ENCODE measurements at regions not wholly inside any gene's neighbourhood (a gene's known extent, or its start where the extent isn't known, plus 50 kb on each side); places are given as distances from the start of the nearest gene placed in this dataset.

- intact Hi-C loops (cut with DNase I), result no loop called here
- DNase-seq (ENCODE audit: low spot score), result no peak
Measured at GRCh38 chr4:33339762-33340161, 2619.6 kb downstream of the PCDH7 start.

GRCh38 chr4:33340168-33340567 is 2620.0 kb downstream of the PCDH7 start:
- intact Hi-C loops (cut with DNase I), result no loop called here
- no peak for DNase-seq (ENCODE audit: low spot score)

GRCh38 chr4:33349376-33349775 is 2629.2 kb downstream of the PCDH7 start:
- intact Hi-C loops (cut with DNase I), result no loop called here
- no peak for DNase-seq (ENCODE audit: low spot score)

GRCh38 chr4:33357121-33357520 is 2637.0 kb downstream of the PCDH7 start:
- intact Hi-C loops (cut with DNase I), result no loop called here
- no peak for DNase-seq (ENCODE audit: low spot score)

- intact Hi-C loops (cut with DNase I), result no loop called here
Measured at GRCh38 chr4:33369446-33369845, 2649.3 kb downstream of the PCDH7 start.

GRCh38 chr4:33381816-33382215 is 2661.6 kb downstream of the PCDH7 start:
- intact Hi-C loops (cut with DNase I), result no loop called here
- DNase-seq (ENCODE audit: low spot score), result no peak

More at GRCh38 chr4:33369446-33369845, 2649.3 kb downstream of the PCDH7 start:
- DNase-seq (ENCODE audit: low spot score), result no peak

- no peak for DNase-seq (ENCODE audit: low spot score)
- intact Hi-C loops (cut with DNase I), result no loop called here
Measured at GRCh38 chr4:33386764-33387163, 2666.6 kb downstream of the PCDH7 start.

- intact Hi-C loops (cut with DNase I), result no loop called here
- DNase-seq (ENCODE audit: low spot score), result no peak
Measured at GRCh38 chr4:33390976-33391375, 2670.8 kb downstream of the PCDH7 start.

GRCh38 chr4:33395731-33396485 is 2675.7 kb downstream of the PCDH7 start:
- intact Hi-C loops (cut with DNase I), result no loop called here
- no peak for DNase-seq (ENCODE audit: low spot score)

GRCh38 chr4:33400504-33400903 is 2680.3 kb downstream of the PCDH7 start:
- intact Hi-C loops (cut with DNase I), result no loop called here
- peak; percentile 66 for DNase-seq (ENCODE audit: low spot score)

- no peak for DNase-seq (ENCODE audit: low spot score)
- intact Hi-C loops (cut with DNase I), result loop anchor here in 1 of 2 donors (5.0 kb wide), 1 partner anchor 730 kb away; no protein-coding TSS in a partner anchor
Measured at GRCh38 chr4:33407496-33407895, 2687.3 kb downstream of the PCDH7 start.

GRCh38 chr4:33411182-33411581 is 2691.0 kb downstream of the PCDH7 start:
- DNase-seq (ENCODE audit: low spot score), result no peak
- intact Hi-C loops (cut with DNase I), result no loop called here

GRCh38 chr4:33421887-33422286 is 2701.7 kb downstream of the PCDH7 start:
- intact Hi-C loops (cut with DNase I), result no loop called here
- DNase-seq (ENCODE audit: low spot score), result no peak

- intact Hi-C loops (cut with DNase I), result no loop called here
- DNase-seq (ENCODE audit: low spot score), result no peak
Measured at GRCh38 chr4:33422656-33423055, 2702.5 kb downstream of the PCDH7 start.

GRCh38 chr4:33425936-33426335 is 2705.8 kb downstream of the PCDH7 start:
- no peak for DNase-seq (ENCODE audit: low spot score)
- intact Hi-C loops (cut with DNase I), result no loop called here

- DNase-seq (ENCODE audit: low spot score), result no peak
- intact Hi-C loops (cut with DNase I), result no loop called here
Measured at GRCh38 chr4:33427676-33428075, 2707.5 kb downstream of the PCDH7 start.

GRCh38 chr4:33429971-33430370 is 2709.8 kb downstream of the PCDH7 start:
- intact Hi-C loops (cut with DNase I), result no loop called here
- DNase-seq (ENCODE audit: low spot score), result no peak

- no peak for DNase-seq (ENCODE audit: low spot score)
- intact Hi-C loops (cut with DNase I), result no loop called here
Measured at GRCh38 chr4:33437406-33437805, 2717.2 kb downstream of the PCDH7 start.

GRCh38 chr4:33446953-33447352 is 2726.8 kb downstream of the PCDH7 start:
- intact Hi-C loops (cut with DNase I), result no loop called here
- DNase-seq (ENCODE audit: low spot score), result no peak

GRCh38 chr4:33448948-33449347 is 2728.8 kb downstream of the PCDH7 start:
- intact Hi-C loops (cut with DNase I), result no loop called here
- no peak for DNase-seq (ENCODE audit: low spot score)

- intact Hi-C loops (cut with DNase I), result no loop called here
- no peak for DNase-seq (ENCODE audit: low spot score)
Measured at GRCh38 chr4:33453436-33453835, 2733.3 kb downstream of the PCDH7 start.

- DNase-seq (ENCODE audit: low spot score), result no peak
- intact Hi-C loops (cut with DNase I), result no loop called here
Measured at GRCh38 chr4:33453916-33454315, 2733.7 kb downstream of the PCDH7 start.
